H1 (cell line): ENCODE measurements at regions not wholly inside any gene's neighbourhood (a gene's known extent, or its start where the extent isn't known, plus 50 kb on each side); places are given as distances from the start of the nearest gene placed in this dataset.

Experiments used
- CTCF ChIA-PET: fragments of 300-600 bp; sonication (Branson Sonifier 250); formaldehyde crosslinking; loops from one replicate; lab custom pipeline; 2021; ENCODE audit not compliant: partially characterized antibody; lab: Charles Lee
- POLR2A ChIA-PET: fragments of 300-600 bp; sonication (Branson Sonifier 250); formaldehyde crosslinking; loops from one replicate; lab custom pipeline; 2021; ENCODE audit warnings: inconsistent platforms; ENCODE audit not compliant: partially characterized antibody; lab: Charles Lee
- DNase-seq, 2 experiments: peaks; one replicate each; pipeline versions ENCODE4 v3.0.0 to v3.0.0-alpha.2; 2010 to 2022; ENCODE audit warnings: low spot score in 2 of 2, low read depth in 1 of 2, mixed read lengths in 1 of 2
- FAIRE-seq: peaks from 2 replicates; lab custom pipeline; 2011; peaks lifted over from hg19 to GRCh38; lab: Jason Lieb, UNC
- H2AFZ ChIP-seq: 2 replicates; pipeline ENCODE4 v1.8.1; 2012; ENCODE audit warnings: low read length, inconsistent platforms
- H2AK5ac ChIP-seq: 2 replicates; pipeline ENCODE4 v1.6.1; 2013; ENCODE audit warnings: low read depth, low read length
- H2BK120ac ChIP-seq: replicated peaks from 2 replicates; pipeline ENCODE3; 2013; ENCODE audit warnings: low read depth, low read length, inconsistent platforms
- H2BK12ac ChIP-seq: 2 replicates; pipeline ENCODE4 v1.6.1; 2013; ENCODE audit warnings: low read depth, low read length
- H2BK15ac ChIP-seq: 2 replicates; pipeline ENCODE4 v1.6.1; 2013; ENCODE audit warnings: low read length
- H2BK20ac ChIP-seq: 2 replicates; pipeline ENCODE4 v1.6.1; 2013; ENCODE audit warnings: low read length
- H2BK5ac ChIP-seq: 2 replicates; pipeline ENCODE4 v1.6.1; 2013; ENCODE audit warnings: low read depth, low read length
- H3K14ac ChIP-seq: 2 replicates; pipeline ENCODE4 v1.6.1; 2013; ENCODE audit warnings: inconsistent platforms; ENCODE audit not compliant: insufficient read length
- H3K18ac ChIP-seq: 2 replicates; pipeline ENCODE4 v1.6.1; 2013; ENCODE audit warnings: low read length; ENCODE audit errors: extremely low read depth
- H3K23ac ChIP-seq: 2 replicates; pipeline ENCODE4 v1.6.1; 2013; ENCODE audit warnings: inconsistent platforms; ENCODE audit not compliant: insufficient read length
- H3K23me2 ChIP-seq: 2 replicates; pipeline ENCODE4 v1.6.1; 2013; ENCODE audit warnings: low read depth, low read length
- H3K27ac ChIP-seq: 2 replicates; pipeline ENCODE4 v1.6.1; 2011; ENCODE audit warnings: low read depth, low read length, inconsistent platforms
- H3K27me3 ChIP-seq, 4 experiments: replicated peaks in 1 of 4; 1 replicate in 1 of 4; 2 replicates in 3 of 4; pipeline versions ENCODE4 v1.6.1 to v1.8.1; 2011 to 2013; ENCODE audit warnings: low read length in 3 of 4, mild to moderate bottlenecking in 3 of 4, inconsistent platforms in 2 of 4, mixed read lengths in 2 of 4, moderate library complexity in 1 of 4; ENCODE audit not compliant: control insufficient read depth in 3 of 4, insufficient read depth in 3 of 4; ENCODE audit errors: extremely low read depth in 1 of 4
- H3K36me3 ChIP-seq, 4 experiments: 2 replicates each; pipeline versions ENCODE4 v1.6.1 to v1.8.1; 2011 to 2013; ENCODE audit warnings: mild to moderate bottlenecking in 4 of 4, low read length in 3 of 4, moderate library complexity in 2 of 4, control low read depth in 1 of 4, inconsistent platforms in 1 of 4; ENCODE audit not compliant: insufficient read depth in 4 of 4, control insufficient read depth in 2 of 4
- H3K4ac ChIP-seq: replicated peaks from 2 replicates; pipeline ENCODE3; 2013; ENCODE audit warnings: low read length, low read depth, mixed read lengths, inconsistent platforms; ENCODE audit not compliant: insufficient read length
- H3K4me1 ChIP-seq, 4 experiments: replicated peaks in 1 of 4; 1 replicate in 1 of 4; 2 replicates in 3 of 4; pipeline versions ENCODE4 v1.6.1 to v1.8.1; 2011 to 2013; ENCODE audit warnings: low read length in 3 of 4, inconsistent platforms in 2 of 4, mixed read lengths in 1 of 4; ENCODE audit not compliant: insufficient read depth in 4 of 4, control insufficient read depth in 3 of 4
- H3K4me2 ChIP-seq, 2 experiments: 2 replicates each; pipeline versions ENCODE4 v1.6.1 to v1.8.1; 2011 to 2013; ENCODE audit warnings: low read depth in 2 of 2, low read length in 2 of 2, control low read depth in 1 of 2, inconsistent platforms in 1 of 2, mild to moderate bottlenecking in 1 of 2; ENCODE audit not compliant: insufficient read depth in 1 of 2
- H3K4me3 ChIP-seq, 4 experiments: fragments of 200-600, 300-600 bp in 1 of 4; sonication (generic), shearing (Covaris generic), sonication (Bioruptor Twin) in 1 of 4; 2 replicates each; pipeline versions ENCODE4 v1.5.1 to v1.8.1; 2011 to 2016; ENCODE audit warnings: low read length in 4 of 4, low read depth in 3 of 4, control low read depth in 2 of 4, inconsistent platforms in 2 of 4, mild to moderate bottlenecking in 2 of 4, mixed read lengths in 1 of 4, moderate library complexity in 1 of 4; ENCODE audit not compliant: insufficient read depth in 2 of 4; ENCODE audit errors: extremely low read depth in 1 of 4
- H3K56ac ChIP-seq: replicated peaks from 2 replicates; pipeline ENCODE3; 2013; ENCODE audit warnings: low read depth, mild to moderate bottlenecking, mixed read lengths, low read length, inconsistent platforms; ENCODE audit not compliant: insufficient read length
- H3K79me1 ChIP-seq: 2 replicates; pipeline ENCODE4 v1.6.1; 2013; ENCODE audit warnings: low read depth, low read length, control low read depth
- H3K79me2 ChIP-seq, 2 experiments: 2 replicates each; pipeline versions ENCODE4 v1.6.1 to v1.8.1; 2012 to 2013; ENCODE audit warnings: low read length in 2 of 2, mild to moderate bottlenecking in 2 of 2, inconsistent platforms in 1 of 2; ENCODE audit not compliant: insufficient read depth in 2 of 2, control insufficient read depth in 1 of 2
- H3K9ac ChIP-seq, 4 experiments: replicated peaks in 1 of 4; 1 replicate in 1 of 4; 2 replicates in 3 of 4; pipeline versions ENCODE4 v1.6.1 to v1.8.1; 2011 to 2013; ENCODE audit warnings: low read depth in 3 of 4, low read length in 3 of 4, control low read depth in 2 of 4, mild to moderate bottlenecking in 2 of 4, moderate library complexity in 2 of 4, inconsistent platforms in 1 of 4; ENCODE audit errors: extremely low read depth in 1 of 4
- H3K9me3 ChIP-seq, 2 experiments: 2 replicates each; pipeline versions ENCODE4 v1.6.1 to v1.8.1; 2012 to 2013; ENCODE audit warnings: mild to moderate bottlenecking in 2 of 2, moderate library complexity in 2 of 2, control low read depth in 1 of 2, inconsistent platforms in 1 of 2, low read depth in 1 of 2, low read length in 1 of 2, mixed read lengths in 1 of 2; ENCODE audit not compliant: insufficient read depth in 2 of 2
- H4K20me1 ChIP-seq, 2 experiments: replicated peaks in 1 of 2; 2 replicates each; pipeline versions ENCODE3 to v1.8.1; 2011 to 2013; ENCODE audit warnings: inconsistent platforms in 2 of 2, low read length in 2 of 2, mild to moderate bottlenecking in 1 of 2; ENCODE audit not compliant: insufficient read depth in 2 of 2, control insufficient read depth in 1 of 2
- H4K5ac ChIP-seq: 2 replicates; pipeline ENCODE4 v1.6.1; 2013; ENCODE audit warnings: low read length, low read depth, mixed read lengths, inconsistent platforms; ENCODE audit not compliant: insufficient read length
- H4K8ac ChIP-seq: 2 replicates; pipeline ENCODE4 v1.8.0; 2013; ENCODE audit warnings: mild to moderate bottlenecking, moderate library complexity, low read length, inconsistent platforms; ENCODE audit not compliant: insufficient read depth; ENCODE audit errors: extremely low read depth
- H4K91ac ChIP-seq: replicated peaks from 2 replicates; pipeline ENCODE3; 2013; ENCODE audit warnings: low read length, mixed read lengths, inconsistent platforms; ENCODE audit not compliant: insufficient read length
- BCL11A ChIP-seq, 2 experiments: IDR thresholded peaks; one replicate each; pipeline ENCODE4 v1.6.1; 2011; ENCODE audit warnings: low read depth in 2 of 2, low read length in 2 of 2, mild to moderate bottlenecking in 2 of 2
- BRCA1 ChIP-seq: IDR thresholded peaks from 2 replicates; pipeline ENCODE4 v1.6.1; 2012; ENCODE audit warnings: low read depth, low read length, improper control_type of control experiment
- CBX5 ChIP-seq: fragments of 300-800, 300-1000 bp; sonication (generic); IDR thresholded peaks from 2 replicates; pipeline ENCODE4 v1.7.1; 2016; ENCODE audit warnings: antibody characterized with exemption, low read length, low read depth
- GTF2F1 ChIP-seq: IDR thresholded peaks from 2 replicates; pipeline ENCODE4 v1.6.1; 2012; ENCODE audit warnings: low read depth, low read length, improper control_type of control experiment, borderline replicate concordance
- HDAC6 ChIP-seq: IDR thresholded peaks from one replicate; pipeline ENCODE4 v1.7.1; 2012; ENCODE audit warnings: low read depth, mild to moderate bottlenecking, inconsistent platforms, low read length, moderate library complexity
- NRF1 ChIP-seq: IDR thresholded peaks from 2 replicates; pipeline ENCODE4 v1.6.1; 2011; ENCODE audit warnings: mild to moderate bottlenecking, low read depth, low read length, improper control_type of control experiment
- RAD21 ChIP-seq, 2 experiments: IDR thresholded peaks in 1 of 2; conservative IDR thresholded peaks in 1 of 2; 2 replicates each; pipeline ENCODE4 v1.6.1; 2011; ENCODE audit warnings: low read depth in 2 of 2, low read length in 2 of 2, improper control_type of control experiment in 1 of 2, inconsistent platforms in 1 of 2, mild to moderate bottlenecking in 1 of 2, moderate library complexity in 1 of 2
- RFX5 ChIP-seq: IDR thresholded peaks from 2 replicates; pipeline ENCODE4 v1.6.1; 2011; ENCODE audit warnings: low read depth, low read length, improper control_type of control experiment, borderline replicate concordance
- RNF2 ChIP-seq: fragments of 200-900, 300-1000 bp; sonication (generic); IDR thresholded peaks from 2 replicates; pipeline ENCODE4 v1.7.1; 2016; ENCODE audit warnings: borderline replicate concordance, low read depth, mild to moderate bottlenecking, antibody characterized with exemption, low read length; ENCODE audit not compliant: poor library complexity, severe bottlenecking; ENCODE audit errors: missing control alignments
- SIRT6 ChIP-seq: IDR thresholded peaks from one replicate; pipeline ENCODE4 v1.7.1; 2012; ENCODE audit warnings: low read length, inconsistent platforms
- SRF ChIP-seq: IDR thresholded peaks from 2 replicates; pipeline ENCODE4 v1.6.1; 2011; ENCODE audit warnings: mild to moderate bottlenecking, low read depth, low read length, moderate library complexity
- TEAD4 ChIP-seq: IDR thresholded peaks from 2 replicates; pipeline ENCODE4 v1.6.1; 2012; ENCODE audit warnings: low read depth, low read length, inconsistent platforms, mixed read lengths
- WGBS, 2 experiments: shearing (Covaris generic) in 1 of 2; methylation state at CpG; one replicate each; pipeline versions ENCODE4 v1.1.6 to v1.1.7; 2013 to 2015; ENCODE audit warnings: low lambda C conversion rate in 2 of 2, mixed read lengths in 2 of 2, inconsistent platforms in 1 of 2, low coverage in 1 of 2, missing lambda C conversion rate in 1 of 2; ENCODE audit not compliant: insufficient replicate concordance in 2 of 2, insufficient coverage in 1 of 2, insufficient read length in 1 of 2; ENCODE audit errors: extremely low coverage in 1 of 2, missing lambda C conversion rate in 1 of 2; 5-methylcytosine and 5-hydroxymethylcytosine counted together
- TF ChIP-seq, protein P1 (sequence below): IDR thresholded peaks from 2 replicates; pipeline ENCODE4 v1.6.1; 2012; ENCODE audit warnings: low read length, inconsistent platforms

DNA sequence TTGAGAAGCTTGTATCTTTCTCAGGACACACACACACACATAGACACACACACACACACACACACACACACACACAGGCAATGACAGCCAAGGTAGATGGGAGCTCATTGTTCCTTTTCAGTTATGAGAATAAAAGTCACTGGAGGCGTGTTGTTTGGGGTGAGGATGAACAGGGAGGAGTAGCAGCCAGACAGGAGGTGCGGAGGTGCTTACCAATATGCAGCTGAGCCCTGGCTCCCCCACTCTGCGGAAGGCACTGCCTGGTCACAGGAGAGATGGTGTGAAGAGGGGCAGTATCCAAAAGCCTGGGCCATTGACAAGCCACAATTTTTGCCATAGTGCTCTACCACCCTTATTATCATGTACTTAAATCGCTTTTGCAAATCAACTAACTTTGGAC lies 77.4 kb downstream of the CBLN1 start:
- Histone ChIP-seq H2BK20ac (no peak overlapping the region), H3K4ac (no peak overlapping the region), H3K18ac (no peak overlapping the region), H3K4me3 (no peak overlapping the region), H3K79me2 (no peaks in the 10 kb centered on the region), H3K27ac (no peak overlapping the region), H3K4me2 (no peak overlapping the region), H3K36me3 (no peaks in the 10 kb centered on the region), H3K4me1 (no peaks in the 10 kb centered on the region), H2AFZ (no peak overlapping the region), H2BK15ac (no peak overlapping the region), H3K23me2 (no peaks in the 10 kb centered on the region), H4K20me1 (no peaks in the 10 kb centered on the region), H3K9me3 (no peaks in the 10 kb centered on the region), H2BK120ac (no peak overlapping the region), H2BK5ac (no peak overlapping the region), H3K23ac (no peak overlapping the region), H3K56ac (no peak overlapping the region), H2AK5ac (no peak overlapping the region), H4K8ac (no peak overlapping the region), H3K9ac (no peak overlapping the region), H3K79me1 (no peaks in the 10 kb centered on the region), H4K5ac (no peak overlapping the region), H3K27me3 (no peaks in the 10 kb centered on the region), H4K91ac (no peak overlapping the region), H2BK12ac (no peak overlapping the region), H3K14ac (no peak overlapping the region)
- WGBS, 2 experiments, result 90 to 100% methylated on average over 1 to 4 of the region's 4 CpGs
- CTCF ChIA-PET, result interaction anchor here (1.2 to 1.5 kb wide), 2 partner anchors 19 to 20 kb away, joined by 3 to 4 read pairs; no protein-coding TSS in a partner anchor
- POLR2A ChIA-PET, result interaction anchor here (1.4 kb wide), 1 partner anchor 10 kb away, joined by 3 read pairs; no protein-coding TSS in a partner anchor
- FAIRE-seq (no peak), DNase-seq (no peak)
- TF ChIP-seq GTF2F1, result no peak
- no peak for TF ChIP-seq RAD21 (IDR thresholded peaks at IDR 0.05 in 1 of 2, conservative IDR thresholded peaks at IDR 0.05 in 1 of 2; ENCODE audit: low read depth in 2 of 2, low read length in 2 of 2)
- TF ChIP-seq TEAD4, result no peak
- no peak for TF ChIP-seq CBX5
- TF ChIP-seq HDAC6, result no peak
- no peak for TF ChIP-seq SIRT6
- TF ChIP-seq, protein P1, sequence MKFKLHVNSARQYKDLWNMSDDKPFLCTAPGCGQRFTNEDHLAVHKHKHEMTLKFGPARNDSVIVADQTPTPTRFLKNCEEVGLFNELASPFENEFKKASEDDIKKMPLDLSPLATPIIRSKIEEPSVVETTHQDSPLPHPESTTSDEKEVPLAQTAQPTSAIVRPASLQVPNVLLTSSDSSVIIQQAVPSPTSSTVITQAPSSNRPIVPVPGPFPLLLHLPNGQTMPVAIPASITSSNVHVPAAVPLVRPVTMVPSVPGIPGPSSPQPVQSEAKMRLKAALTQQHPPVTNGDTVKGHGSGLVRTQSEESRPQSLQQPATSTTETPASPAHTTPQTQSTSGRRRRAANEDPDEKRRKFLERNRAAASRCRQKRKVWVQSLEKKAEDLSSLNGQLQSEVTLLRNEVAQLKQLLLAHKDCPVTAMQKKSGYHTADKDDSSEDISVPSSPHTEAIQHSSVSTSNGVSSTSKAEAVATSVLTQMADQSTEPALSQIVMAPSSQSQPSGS, result no peak
- no peak for TF ChIP-seq RNF2
- TF ChIP-seq NRF1, result no peak
- no peak for TF ChIP-seq RFX5
- TF ChIP-seq BCL11A (IDR thresholded peaks at IDR 0.05; ENCODE audit: low read depth in 2 of 2, low read length in 2 of 2), result no peak
- no peak for TF ChIP-seq SRF
- no peak for TF ChIP-seq BRCA1
